Forelimb muscle (tissue), 1 donor: ENCODE measurements at regions not wholly inside any gene's neighbourhood (a gene's known extent, or its start where the extent isn't known, plus 50 kb on each side); places are given as distances from the start of the nearest gene placed in this dataset.

Experiments used
- DNase-seq: peaks from one replicate; pipeline ENCODE4 v3.0.0-alpha.2; 2013; ENCODE audit warnings: low read depth

GRCh38 chr6:120627612-120628011 is 706.7 kb downstream of the TBC1D32 start:
- DNase-seq, result no peak

GRCh38 chr6:120622127-120622631 is 712.1 kb downstream of the TBC1D32 start:
- DNase-seq, result no peak

GRCh38 chr6:120620900-120621299 is 713.4 kb downstream of the TBC1D32 start:
- no peak for DNase-seq

- DNase-seq, result no peak
Measured at GRCh38 chr6:120615238-120615637, 719.0 kb downstream of the TBC1D32 start.

DNA sequence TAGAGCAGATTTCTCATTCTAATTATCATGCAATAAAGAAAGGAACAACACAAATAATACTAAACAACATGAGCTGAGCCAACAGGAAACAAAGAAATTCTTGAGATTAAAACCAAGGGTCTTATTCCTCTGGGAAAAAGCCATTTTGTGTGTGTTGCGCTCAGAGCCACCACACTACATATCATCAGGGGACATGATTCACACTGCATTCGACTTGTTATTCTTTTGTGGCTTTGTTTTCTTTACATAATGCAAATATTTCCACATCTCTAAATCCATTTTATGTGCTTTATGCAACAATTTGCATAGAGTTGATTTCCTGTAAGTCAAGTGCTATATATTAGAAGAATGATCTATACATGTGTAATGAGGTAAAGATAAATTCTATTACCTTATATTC is 719.6 kb downstream of the TBC1D32 start:
- DNase-seq, result no peak

- no peak for DNase-seq
Measured at GRCh38 chr6:120608826-120609225, 725.5 kb downstream of the TBC1D32 start.

- DNase-seq, result no peak
Measured at GRCh38 chr6:120606743-120607142, 727.5 kb downstream of the TBC1D32 start.

GRCh38 chr6:120604510-120604909 is 729.8 kb downstream of the TBC1D32 start:
- no peak for DNase-seq

- no peak for DNase-seq
Measured at GRCh38 chr6:120590611-120591010, 743.7 kb downstream of the TBC1D32 start.

GRCh38 chr6:120588424-120588823 is 745.9 kb downstream of the TBC1D32 start:
- DNase-seq, result no peak

DNA sequence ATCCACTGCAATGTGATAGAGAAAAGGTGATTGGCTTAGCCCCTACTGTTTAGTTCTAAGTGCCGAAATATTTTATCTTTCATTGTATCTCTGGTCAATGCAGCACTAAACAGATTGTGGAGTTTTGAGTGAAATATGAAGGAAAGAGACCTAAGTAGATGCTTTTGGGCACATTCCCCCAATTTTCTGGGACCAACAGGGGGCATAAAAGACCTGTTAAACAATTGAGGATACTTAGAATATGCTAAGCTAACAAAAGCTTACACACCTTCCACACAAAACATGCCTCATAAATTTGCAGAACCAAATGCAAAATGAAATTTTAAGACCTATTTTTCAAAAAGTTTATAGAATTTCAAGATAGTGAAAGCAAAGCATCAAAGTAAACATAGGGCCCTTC is 746.9 kb downstream of the TBC1D32 start:
- DNase-seq, result no peak

GRCh38 chr6:120584111-120584760 is 750.0 kb downstream of the TBC1D32 start:
- DNase-seq, result no peak

DNA sequence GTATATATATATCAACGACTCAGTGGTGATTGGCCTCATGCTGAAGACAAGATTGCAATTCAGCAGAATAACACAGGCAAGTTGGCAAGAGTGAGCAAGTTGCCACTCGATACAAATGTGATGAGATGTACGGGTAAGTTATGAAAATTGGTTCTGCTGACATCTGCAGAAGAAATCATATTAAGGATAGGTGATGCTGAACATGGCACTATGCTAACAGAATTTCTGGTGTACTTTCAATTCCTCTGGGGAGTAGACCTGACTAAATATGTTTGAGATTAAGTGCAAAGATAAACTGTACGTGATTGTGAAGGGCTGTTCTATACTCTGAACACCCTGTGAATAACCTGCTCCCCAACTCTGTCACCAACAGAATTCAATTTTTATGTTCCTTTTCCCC is 758.2 kb downstream of the TBC1D32 start:
- no peak for DNase-seq

- DNase-seq, result no peak
Measured at GRCh38 chr6:120569714-120570113, 764.6 kb downstream of the TBC1D32 start.

GRCh38 chr6:120564779-120565178 is 769.5 kb downstream of the TBC1D32 start:
- no peak for DNase-seq

GRCh38 chr6:120558294-120558693 is 776.0 kb downstream of the TBC1D32 start:
- DNase-seq, result no peak

GRCh38 chr6:120557554-120557953 is 776.7 kb downstream of the TBC1D32 start:
- DNase-seq, result no peak

DNA sequence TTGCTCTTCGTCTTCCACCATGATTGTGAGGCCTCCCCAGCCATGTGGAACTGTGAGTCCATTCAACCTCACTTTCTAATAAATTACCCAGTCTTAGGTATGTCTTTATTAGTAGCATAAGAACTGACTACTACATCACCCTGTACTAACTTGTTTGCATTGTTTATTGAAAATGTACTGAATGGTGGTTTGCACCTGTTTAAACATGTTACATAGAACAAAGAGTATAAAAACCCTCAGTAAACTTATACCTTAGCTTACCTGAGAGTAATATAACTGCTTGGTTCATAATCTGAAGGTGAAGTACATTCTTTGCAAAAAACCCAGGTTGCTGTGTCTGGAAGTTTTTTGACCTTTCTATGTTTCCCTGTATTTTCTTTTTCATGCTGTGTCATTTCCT is 777.8 kb downstream of the TBC1D32 start:
- DNase-seq, result no peak

GRCh38 chr6:120553353-120553752 is 780.9 kb downstream of the TBC1D32 start:
- DNase-seq, result no peak

DNA sequence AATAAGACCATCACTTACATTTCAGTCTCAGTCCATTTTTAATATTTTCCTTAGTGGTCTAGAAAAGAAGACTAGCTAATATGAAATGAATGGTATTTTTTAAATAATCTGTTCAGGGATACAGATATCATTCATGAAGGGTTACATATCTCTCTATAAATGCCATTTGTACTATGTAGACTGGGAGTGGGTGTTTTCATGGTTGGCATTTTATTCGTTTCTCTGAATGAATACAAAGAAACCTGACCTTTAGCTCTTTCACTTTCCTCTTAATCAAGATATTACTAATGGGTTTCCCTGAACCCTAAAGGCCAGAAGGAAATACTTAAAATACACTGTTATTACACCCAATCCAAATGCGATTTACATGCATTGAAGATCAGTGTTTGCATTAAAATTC is 788.9 kb downstream of the TBC1D32 start:
- DNase-seq, result no peak

DNA sequence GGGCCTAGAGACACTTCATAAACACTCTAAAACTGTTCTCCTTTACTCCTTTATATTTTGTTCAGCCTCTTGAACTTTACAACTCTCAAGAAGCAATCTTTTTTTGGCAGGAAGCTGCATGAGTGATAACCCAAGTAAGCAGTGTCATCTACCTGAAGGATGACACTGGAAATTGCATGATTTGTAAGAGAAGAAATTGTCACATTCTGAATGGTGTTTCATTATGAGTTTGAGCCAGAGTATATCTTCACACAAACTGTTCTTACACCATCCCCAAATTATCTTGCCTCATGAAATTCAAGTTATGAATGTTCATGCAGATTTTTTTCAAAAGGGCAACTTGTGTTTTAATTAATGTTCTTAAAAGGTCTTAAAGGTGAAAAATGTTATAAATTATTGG is 799.3 kb downstream of the TBC1D32 start:
- DNase-seq, result no peak

- DNase-seq, result no peak
Measured at GRCh38 chr6:120526576-120526975, 807.7 kb downstream of the TBC1D32 start.

GRCh38 chr6:120514544-120514943 is 819.7 kb downstream of the TBC1D32 start:
- DNase-seq, result no peak

DNA sequence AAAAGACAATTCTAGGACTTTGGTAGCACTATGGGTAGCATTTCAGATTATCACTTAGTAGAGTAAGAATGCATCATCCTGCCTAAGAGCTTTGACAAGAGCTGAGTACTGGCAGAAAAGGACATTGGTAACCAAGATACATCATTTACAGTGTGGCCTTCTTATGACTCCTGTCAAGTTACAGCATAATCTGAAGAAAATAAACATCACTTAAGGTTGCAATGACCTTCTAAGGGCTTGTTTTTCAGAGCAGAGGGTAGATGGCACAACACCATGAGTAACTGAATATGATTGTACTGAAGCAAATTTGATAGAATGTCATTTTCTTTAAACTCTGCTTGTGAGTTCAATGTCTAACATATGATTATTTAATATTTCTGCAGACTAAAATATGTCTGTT is 822.6 kb downstream of the TBC1D32 start:
- DNase-seq, result no peak
